RWPE2 (cell line): ENCODE measurements at regions not wholly inside any gene's neighbourhood (a gene's known extent, or its start where the extent isn't known, plus 50 kb on each side); places are given as distances from the start of the nearest gene placed in this dataset.
A peak's percentile ranks its signal among the peaks of the same experiment; 100 is the strongest.

ENCODE experiments used
- ATAC-seq: fragments of 200-7000 bp; cut with Tn5 transposase; 3 replicates; pipeline ENCODE4 v1.9.1; 2021; ENCODE audit warnings: low read depth
- DNase-seq: peaks from one replicate; pipeline ENCODE4 v3.0.0-alpha.2; 2020; ENCODE audit warnings: low spot score
- H3K27ac ChIP-seq: fragments of 450-650 bp; 2 replicates; pipeline ENCODE4 v1.5.1; 2017; ENCODE audit warnings: mild to moderate bottlenecking; ENCODE audit not compliant: poor library complexity, severe bottlenecking
- H3K27me3 ChIP-seq: fragments of 250-450 bp; sonication (Bioruptor Pico); 2 replicates; pipeline ENCODE4 v1.5.1; 2021; ENCODE audit warnings: mild to moderate bottlenecking, moderate library complexity; ENCODE audit not compliant: insufficient read depth, poor library complexity, severe bottlenecking
- H3K36me3 ChIP-seq: fragments of 250-450 bp; sonication (Bioruptor Pico); 2 replicates; pipeline ENCODE4 v1.5.1; 2020; ENCODE audit warnings: low read depth, mild to moderate bottlenecking, moderate library complexity
- H3K4me1 ChIP-seq: fragments of 250-450 bp; sonication (Bioruptor Pico); 2 replicates; pipeline ENCODE4 v1.5.1; 2021; ENCODE audit warnings: mild to moderate bottlenecking, moderate library complexity; ENCODE audit not compliant: insufficient read depth, poor library complexity, severe bottlenecking
- H3K4me3 ChIP-seq: fragments of 250-450 bp; sonication (Bioruptor Pico); 2 replicates; pipeline ENCODE4 v1.5.1; 2021; ENCODE audit warnings: mild to moderate bottlenecking, moderate library complexity; ENCODE audit not compliant: severe bottlenecking
- H3K9me3 ChIP-seq: fragments of 250-450 bp; sonication (Bioruptor Pico); 2 replicates; pipeline ENCODE4 v1.5.1; 2021; ENCODE audit warnings: mild to moderate bottlenecking, moderate library complexity; ENCODE audit not compliant: severe bottlenecking
- TF ChIP-seq, protein P1 (sequence below): fragments of 450-650 bp; IDR thresholded peaks from one replicate; pipeline ENCODE4 v1.5.1; 2017; ENCODE audit warnings: mild to moderate bottlenecking, moderate library complexity; ENCODE audit not compliant: poor library complexity, severe bottlenecking

DNA sequence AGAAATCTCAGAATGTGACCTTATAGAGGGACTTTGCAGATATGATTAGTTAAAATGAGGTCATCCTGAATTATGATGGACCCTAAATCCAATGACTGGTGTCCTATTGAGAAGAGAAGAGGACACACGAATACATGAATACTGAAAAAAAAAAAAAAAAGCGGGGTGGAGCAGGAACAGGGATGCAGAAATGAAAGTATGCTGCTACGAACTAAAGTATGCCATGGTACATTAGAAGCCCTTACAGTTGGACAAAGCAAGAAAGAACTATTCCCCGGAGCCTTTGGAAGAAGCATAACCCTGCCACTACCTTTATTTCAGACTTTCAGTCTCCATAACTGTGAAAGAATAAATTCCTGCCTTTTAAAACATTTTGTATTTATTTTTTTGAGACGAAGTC, 557.9 kb upstream of the NCAM2 start:
- no peak for DNase-seq
- H3K27ac ChIP-seq: no peak overlapping the region
- H3K36me3 ChIP-seq: no peaks in the 10 kb centered on the region
- ATAC-seq: no peak
- H3K4me1 ChIP-seq: no peaks in the 10 kb centered on the region
- H3K27me3 ChIP-seq: no peaks in the 10 kb centered on the region
- no peak overlapping the region for H3K4me3 ChIP-seq
- H3K9me3 ChIP-seq: no peaks in the 10 kb centered on the region
- TF ChIP-seq, protein P1, sequence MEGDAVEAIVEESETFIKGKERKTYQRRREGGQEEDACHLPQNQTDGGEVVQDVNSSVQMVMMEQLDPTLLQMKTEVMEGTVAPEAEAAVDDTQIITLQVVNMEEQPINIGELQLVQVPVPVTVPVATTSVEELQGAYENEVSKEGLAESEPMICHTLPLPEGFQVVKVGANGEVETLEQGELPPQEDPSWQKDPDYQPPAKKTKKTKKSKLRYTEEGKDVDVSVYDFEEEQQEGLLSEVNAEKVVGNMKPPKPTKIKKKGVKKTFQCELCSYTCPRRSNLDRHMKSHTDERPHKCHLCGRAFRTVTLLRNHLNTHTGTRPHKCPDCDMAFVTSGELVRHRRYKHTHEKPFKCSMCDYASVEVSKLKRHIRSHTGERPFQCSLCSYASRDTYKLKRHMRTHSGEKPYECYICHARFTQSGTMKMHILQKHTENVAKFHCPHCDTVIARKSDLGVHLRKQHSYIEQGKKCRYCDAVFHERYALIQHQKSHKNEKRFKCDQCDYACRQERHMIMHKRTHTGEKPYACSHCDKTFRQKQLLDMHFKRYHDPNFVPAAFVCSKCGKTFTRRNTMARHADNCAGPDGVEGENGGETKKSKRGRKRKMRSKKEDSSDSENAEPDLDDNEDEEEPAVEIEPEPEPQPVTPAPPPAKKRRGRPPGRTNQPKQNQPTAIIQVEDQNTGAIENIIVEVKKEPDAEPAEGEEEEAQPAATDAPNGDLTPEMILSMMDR: no peak

DNA sequence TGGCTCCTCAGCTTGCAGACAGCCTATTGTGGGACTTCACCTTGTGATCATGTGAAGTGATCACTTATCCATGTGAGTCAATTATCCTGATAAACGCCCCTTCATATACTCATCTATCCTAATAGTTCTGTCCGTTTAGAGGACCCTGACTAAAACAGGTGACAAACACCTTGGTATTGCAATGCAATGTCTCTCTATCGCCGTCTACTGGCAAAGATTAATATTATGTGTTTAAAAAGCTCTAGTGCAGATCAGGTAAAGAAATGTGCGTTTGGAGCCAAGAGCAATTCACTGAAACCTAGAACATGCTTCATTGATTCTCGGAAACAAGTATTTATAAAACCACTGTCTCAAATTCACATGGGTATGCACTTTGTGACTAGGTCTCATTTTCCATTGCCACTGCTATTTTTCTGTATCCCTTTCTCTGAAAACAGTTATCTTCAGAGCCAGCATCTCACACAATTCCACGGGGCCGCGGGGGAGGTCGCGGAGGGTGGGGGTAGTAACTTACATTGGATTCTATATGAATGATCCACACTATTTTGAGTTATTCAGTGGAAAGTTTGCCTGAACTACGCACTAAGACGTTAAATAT, 554.6 kb upstream of the NCAM2 start:
- no peak overlapping the region for H3K4me3 ChIP-seq
- DNase-seq (no peak), ATAC-seq (no peak)

DNA sequence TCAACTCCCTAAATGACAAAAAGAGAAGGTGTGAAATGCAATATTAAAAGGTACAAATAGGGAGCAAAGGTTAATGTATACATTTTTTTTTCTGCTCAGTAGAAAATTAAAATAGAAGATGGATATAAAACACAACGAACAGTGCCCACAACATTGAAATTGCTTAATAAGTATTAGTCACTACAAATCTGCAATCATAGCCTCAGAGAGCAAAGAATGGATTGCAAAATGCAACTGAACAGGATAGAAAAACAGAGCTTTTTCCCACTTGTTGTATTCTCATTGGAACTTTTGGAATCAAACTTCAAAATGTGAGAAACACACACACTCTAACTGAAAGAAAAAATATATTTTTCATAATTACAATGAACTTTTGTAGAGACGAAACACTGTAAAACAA, 552.2 kb upstream of the NCAM2 start:
- Histone ChIP-seq H3K4me1 (no peaks in the 10 kb centered on the region), H3K36me3 (no peaks in the 10 kb centered on the region), H3K27me3 (no peaks in the 10 kb centered on the region), H3K27ac (no peak overlapping the region), H3K4me3 (no peak overlapping the region), H3K9me3 (no peaks in the 10 kb centered on the region)
- ATAC-seq: peak; percentile 58; the same call in 1 of the 3 replicates
- TF ChIP-seq, protein P1: no peak
- DNase-seq: no peak

More for the DNA sequence above, 554.6 kb upstream of the NCAM2 start:
- TF ChIP-seq, protein P1: peak; percentile 84
- Histone ChIP-seq H3K27me3 (no peaks in the 10 kb centered on the region), H3K27ac (no peak overlapping the region), H3K36me3 (no peaks in the 10 kb centered on the region), H3K4me1 (no peaks in the 10 kb centered on the region), H3K9me3 (no peaks in the 10 kb centered on the region)

DNA sequence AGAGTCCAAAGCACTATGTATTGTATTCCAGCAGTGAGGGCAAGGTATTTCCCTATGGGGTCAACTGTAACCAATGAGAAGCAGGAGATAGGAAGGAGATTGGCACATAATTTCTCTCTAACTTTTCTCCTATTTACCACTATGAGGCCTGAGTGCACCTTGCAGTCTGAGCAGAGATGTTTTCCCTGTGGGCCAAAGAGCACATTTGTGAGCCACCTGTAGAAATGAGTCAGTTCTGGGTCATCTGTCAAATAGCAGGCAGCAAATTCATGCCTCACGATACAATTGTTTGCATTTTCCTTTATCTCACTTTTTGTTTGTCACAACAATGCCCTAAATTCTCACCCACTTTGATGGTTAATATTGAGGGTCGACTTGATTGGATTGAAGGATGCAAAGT, 547.2 kb upstream of the NCAM2 start:
- Histone ChIP-seq H3K9me3 (no peaks in the 10 kb centered on the region), H3K4me3 (no peak overlapping the region), H3K27ac (no peak overlapping the region), H3K4me1 (no peaks in the 10 kb centered on the region), H3K36me3 (no peaks in the 10 kb centered on the region), H3K27me3 (peaks cover 25% of the 10 kb centered on the region)
- DNase-seq (no peak), ATAC-seq (peak; percentile 98)
- TF ChIP-seq, protein P1: no peak

DNA sequence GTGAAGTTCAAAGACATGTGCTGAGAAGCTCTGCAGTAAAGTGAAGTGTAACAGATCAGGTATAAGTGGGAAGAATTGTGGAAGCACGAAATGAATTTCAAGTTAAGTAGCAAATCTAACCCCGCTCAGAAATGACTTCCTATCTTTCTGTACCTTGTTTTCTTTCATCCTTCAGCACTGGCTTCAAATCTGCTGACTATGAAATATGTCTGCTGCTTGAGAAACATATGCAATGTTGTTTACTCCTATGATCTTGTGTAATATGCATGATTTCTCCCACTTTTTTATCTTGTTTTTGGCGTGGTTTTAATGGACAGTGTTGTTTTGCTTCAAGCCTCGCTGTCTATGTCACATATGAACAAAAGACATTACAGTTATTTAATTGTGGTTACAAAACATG, 545.3 kb upstream of the NCAM2 start:
- Histone ChIP-seq H3K9me3 (no peaks in the 10 kb centered on the region), H3K4me1 (no peaks in the 10 kb centered on the region), H3K27ac (no peak overlapping the region), H3K4me3 (no peak overlapping the region), H3K36me3 (no peaks in the 10 kb centered on the region), H3K27me3 (peaks cover 29% of the 10 kb centered on the region)
- no peak for ATAC-seq
- no peak for DNase-seq
- TF ChIP-seq, protein P1: no peak
